ENCODE measurements at regions not wholly inside any gene's neighbourhood (a gene's known extent, or its start where the extent isn't known, plus 50 kb on each side); places are given as distances from the start of the nearest gene placed in this dataset.

DNA sequence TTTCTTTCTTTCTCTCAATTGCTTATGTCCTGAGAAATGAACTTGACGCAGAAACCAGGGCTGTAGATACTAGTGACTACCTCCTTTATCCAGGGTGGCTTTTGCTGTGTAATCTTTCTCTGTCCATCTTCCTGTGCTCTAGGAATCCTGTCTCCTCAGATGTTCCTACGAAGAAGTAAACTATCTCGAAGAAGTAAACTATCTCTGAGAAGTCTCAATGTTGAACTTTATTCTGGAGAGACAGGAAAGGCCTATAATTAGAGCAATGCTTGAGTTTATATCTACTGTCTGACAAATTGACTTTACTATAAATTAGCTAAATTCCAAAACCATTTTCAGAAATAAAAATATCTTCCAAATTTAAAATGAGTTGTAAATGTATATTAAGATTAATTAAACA is 541.5 kb upstream of the DPP6 start:
- TF ChIP-seq, protein P1, sequence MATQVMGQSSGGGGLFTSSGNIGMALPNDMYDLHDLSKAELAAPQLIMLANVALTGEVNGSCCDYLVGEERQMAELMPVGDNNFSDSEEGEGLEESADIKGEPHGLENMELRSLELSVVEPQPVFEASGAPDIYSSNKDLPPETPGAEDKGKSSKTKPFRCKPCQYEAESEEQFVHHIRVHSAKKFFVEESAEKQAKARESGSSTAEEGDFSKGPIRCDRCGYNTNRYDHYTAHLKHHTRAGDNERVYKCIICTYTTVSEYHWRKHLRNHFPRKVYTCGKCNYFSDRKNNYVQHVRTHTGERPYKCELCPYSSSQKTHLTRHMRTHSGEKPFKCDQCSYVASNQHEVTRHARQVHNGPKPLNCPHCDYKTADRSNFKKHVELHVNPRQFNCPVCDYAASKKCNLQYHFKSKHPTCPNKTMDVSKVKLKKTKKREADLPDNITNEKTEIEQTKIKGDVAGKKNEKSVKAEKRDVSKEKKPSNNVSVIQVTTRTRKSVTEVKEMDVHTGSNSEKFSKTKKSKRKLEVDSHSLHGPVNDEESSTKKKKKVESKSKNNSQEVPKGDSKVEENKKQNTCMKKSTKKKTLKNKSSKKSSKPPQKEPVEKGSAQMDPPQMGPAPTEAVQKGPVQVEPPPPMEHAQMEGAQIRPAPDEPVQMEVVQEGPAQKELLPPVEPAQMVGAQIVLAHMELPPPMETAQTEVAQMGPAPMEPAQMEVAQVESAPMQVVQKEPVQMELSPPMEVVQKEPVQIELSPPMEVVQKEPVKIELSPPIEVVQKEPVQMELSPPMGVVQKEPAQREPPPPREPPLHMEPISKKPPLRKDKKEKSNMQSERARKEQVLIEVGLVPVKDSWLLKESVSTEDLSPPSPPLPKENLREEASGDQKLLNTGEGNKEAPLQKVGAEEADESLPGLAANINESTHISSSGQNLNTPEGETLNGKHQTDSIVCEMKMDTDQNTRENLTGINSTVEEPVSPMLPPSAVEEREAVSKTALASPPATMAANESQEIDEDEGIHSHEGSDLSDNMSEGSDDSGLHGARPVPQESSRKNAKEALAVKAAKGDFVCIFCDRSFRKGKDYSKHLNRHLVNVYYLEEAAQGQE (IDR thresholded peaks at IDR 0.05; ENCODE audit: insufficient read depth in 1 of 2, low read depth in 2 of 2, low read length in 1 of 2): no peak
- no peak for TF ChIP-seq SIN3A (IDR thresholded peaks at IDR 0.05; ENCODE audit: borderline replicate concordance, insufficient read depth, low read depth, low read length)
- TF ChIP-seq TCF7L2 (IDR thresholded peaks at IDR 0.05; ENCODE audit: low read depth, low read length): no peak
- TF ChIP-seq POLR2AphosphoS5 (IDR thresholded peaks at IDR 0.05; ENCODE audit: low read depth, low read length): no peak
- TF ChIP-seq, protein P2, sequence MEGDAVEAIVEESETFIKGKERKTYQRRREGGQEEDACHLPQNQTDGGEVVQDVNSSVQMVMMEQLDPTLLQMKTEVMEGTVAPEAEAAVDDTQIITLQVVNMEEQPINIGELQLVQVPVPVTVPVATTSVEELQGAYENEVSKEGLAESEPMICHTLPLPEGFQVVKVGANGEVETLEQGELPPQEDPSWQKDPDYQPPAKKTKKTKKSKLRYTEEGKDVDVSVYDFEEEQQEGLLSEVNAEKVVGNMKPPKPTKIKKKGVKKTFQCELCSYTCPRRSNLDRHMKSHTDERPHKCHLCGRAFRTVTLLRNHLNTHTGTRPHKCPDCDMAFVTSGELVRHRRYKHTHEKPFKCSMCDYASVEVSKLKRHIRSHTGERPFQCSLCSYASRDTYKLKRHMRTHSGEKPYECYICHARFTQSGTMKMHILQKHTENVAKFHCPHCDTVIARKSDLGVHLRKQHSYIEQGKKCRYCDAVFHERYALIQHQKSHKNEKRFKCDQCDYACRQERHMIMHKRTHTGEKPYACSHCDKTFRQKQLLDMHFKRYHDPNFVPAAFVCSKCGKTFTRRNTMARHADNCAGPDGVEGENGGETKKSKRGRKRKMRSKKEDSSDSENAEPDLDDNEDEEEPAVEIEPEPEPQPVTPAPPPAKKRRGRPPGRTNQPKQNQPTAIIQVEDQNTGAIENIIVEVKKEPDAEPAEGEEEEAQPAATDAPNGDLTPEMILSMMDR (IDR thresholded peaks at IDR 0.05): no peak
- DNase-seq (ENCODE audit: low read depth, low spot score): no peak
- Histone ChIP-seq H3K4me1 (ENCODE audit: control insufficient read depth, insufficient read depth, low read length) (no peaks in the 10 kb centered on the region), H3K27me3 (ENCODE audit: control insufficient read depth, insufficient read depth, low read length) (no peaks in the 10 kb centered on the region), H3K36me3 (ENCODE audit: control insufficient read depth, insufficient read depth, low read length) (no peaks in the 10 kb centered on the region), H3K27ac (ENCODE audit: low read length) (no peak overlapping the region), H3K4me3 (ENCODE audit: low read depth in 2 of 2, low read length in 2 of 2) (no peak overlapping the region), H3K9me3 (ENCODE audit: control insufficient read depth, insufficient read depth, low read depth, low read length) (no peaks in the 10 kb centered on the region)
- no peak for ATAC-seq
- intact Hi-C loops (cut with micrococcal nuclease; ENCODE audit: unreplicated experiment): no loop called here
- ChIA-PET POLR2A (no interaction called here), CTCF (no interaction called here)
- no TSS peak for BruUV-seq (replicated peaks)
- in situ Hi-C loops (cut with HindIII; ENCODE audit: low pct_unique_long_range_greater_than_20kb, low sequenced_read_pairs): no loop called here

DNA sequence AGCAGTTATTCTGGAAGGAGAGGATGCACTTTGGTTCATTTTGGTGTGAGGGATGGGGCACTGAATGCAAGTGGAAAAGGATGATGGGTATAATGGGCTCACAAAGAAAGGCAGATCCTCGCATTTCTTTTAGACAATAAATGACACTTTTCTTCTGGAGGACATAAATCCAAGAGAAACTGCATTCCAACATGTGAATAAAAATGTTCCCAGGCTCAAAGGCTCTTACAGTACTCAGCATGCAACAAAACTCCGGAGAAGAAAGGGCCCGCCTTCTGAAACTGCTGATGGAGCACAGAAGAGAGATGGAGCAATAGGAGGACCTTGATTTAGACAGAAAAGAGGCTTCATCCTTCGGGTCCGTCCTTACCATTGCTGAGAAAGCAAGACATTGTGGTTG is 538.2 kb upstream of the DPP6 start:
- intact Hi-C loops (cut with micrococcal nuclease; ENCODE audit: unreplicated experiment) (no loop called here), in situ Hi-C loops (cut with HindIII; ENCODE audit: low pct_unique_long_range_greater_than_20kb, low sequenced_read_pairs) (no loop called here)
- Histone ChIP-seq H3K27ac (ENCODE audit: low read length) (no peak overlapping the region), H3K4me3 (ENCODE audit: low read depth in 2 of 2, low read length in 2 of 2) (no peak overlapping the region), H3K27me3 (ENCODE audit: control insufficient read depth, insufficient read depth, low read length) (no peaks in the 10 kb centered on the region), H3K36me3 (ENCODE audit: control insufficient read depth, insufficient read depth, low read length) (no peaks in the 10 kb centered on the region), H3K4me1 (ENCODE audit: control insufficient read depth, insufficient read depth, low read length) (no peaks in the 10 kb centered on the region), H3K9me3 (ENCODE audit: control insufficient read depth, insufficient read depth, low read depth, low read length) (no peaks in the 10 kb centered on the region)
- ATAC-seq: no peak
- POLR2A ChIA-PET: no interaction called here
- TF ChIP-seq, protein P2 (IDR thresholded peaks at IDR 0.05): no peak
- TF ChIP-seq TCF7L2 (IDR thresholded peaks at IDR 0.05; ENCODE audit: low read depth, low read length): no peak
- TF ChIP-seq POLR2AphosphoS5 (IDR thresholded peaks at IDR 0.05; ENCODE audit: low read depth, low read length): no peak
- TF ChIP-seq SIN3A (IDR thresholded peaks at IDR 0.05; ENCODE audit: borderline replicate concordance, insufficient read depth, low read depth, low read length): no peak
- TF ChIP-seq, protein P1 (IDR thresholded peaks at IDR 0.05; ENCODE audit: insufficient read depth in 1 of 2, low read depth in 2 of 2, low read length in 1 of 2): no peak
- CTCF ChIA-PET: no interaction called here
- DNase-seq (ENCODE audit: low read depth, low spot score): no peak
- BruUV-seq (replicated peaks): no TSS peak
